Esophagus squamous epithelium (tissue), 5 donors: ENCODE measurements at regions not wholly inside any gene's neighbourhood (a gene's known extent, or its start where the extent isn't known, plus 50 kb on each side); places are given as distances from the start of the nearest gene placed in this dataset.

Experiments
- DNase-seq: peaks from one replicate; lab custom pipeline; 2025; lab: John Stamatoyannopoulos, UW
- H3K27ac ChIP-seq, 4 donors: fragments of 200-600 bp; sonication (generic); one replicate each; pipeline ENCODE4 v1.5.1; 2016 to 2019; ENCODE audit warnings: mild to moderate bottlenecking in 1 of 4
- H3K27me3 ChIP-seq, 4 donors: fragments of 200-600 bp; sonication (generic); 1 replicate in 3 of 4; 2 replicates in 1 of 4; pipeline versions ENCODE4 v1.5.1 to v1.6.0; 2017 to 2021; ENCODE audit warnings: antibody characterized with exemption in 1 of 4
- H3K36me3 ChIP-seq, 3 donors: fragments of 200-600 bp; sonication (generic); one replicate each; pipeline ENCODE4 v1.5.1; 2016 to 2019
- H3K4me1 ChIP-seq, 3 donors: fragments of 200-600 bp; sonication (generic); one replicate each; pipeline ENCODE4 v1.5.1; 2017 to 2019
- H3K4me3 ChIP-seq, 4 donors: fragments of 200-600 bp; sonication (generic); 1 replicate in 3 of 4; 2 replicates in 1 of 4; pipeline ENCODE4 v1.5.1; 2016 to 2019; ENCODE audit warnings: mild to moderate bottlenecking in 2 of 4, moderate library complexity in 1 of 4
- H3K9me3 ChIP-seq, 3 donors: fragments of 200-600 bp; sonication (generic); one replicate each; pipeline ENCODE4 v1.5.1; 2016 to 2019
- POLR2A ChIP-seq, 4 donors: fragments of 450-650 bp; IDR thresholded peaks; one replicate each; pipeline ENCODE4 v1.6.1; 2017; ENCODE audit warnings: antibody characterized with exemption in 4 of 4, mild to moderate bottlenecking in 4 of 4, moderate library complexity in 3 of 4
- WGBS, 2 donors: methylation state at CpG; one replicate each; pipeline ENCODE4 v1.1.5; 2018; 5-methylcytosine and 5-hydroxymethylcytosine counted together
- intact Hi-C: fragments of 100-400 bp; cut with DNase I; formaldehyde crosslinking; loops from one replicate; pipeline ENCODE4 v1.15.0; 2022
- TF ChIP-seq, protein P1 (sequence below), 6 experiments: fragments of 450-650 bp in 4 of 6; fragments of 200-600 bp in 2 of 6; sonication (generic) in 2 of 6; IDR thresholded peaks; one replicate each; pipeline ENCODE4 v1.5.1; 2016 to 2019; ENCODE audit warnings: antibody characterized with exemption in 6 of 6, mild to moderate bottlenecking in 4 of 6, moderate library complexity in 4 of 6
- donor health status: DM: yes; HTN: yes; CAD: no.

DNA sequence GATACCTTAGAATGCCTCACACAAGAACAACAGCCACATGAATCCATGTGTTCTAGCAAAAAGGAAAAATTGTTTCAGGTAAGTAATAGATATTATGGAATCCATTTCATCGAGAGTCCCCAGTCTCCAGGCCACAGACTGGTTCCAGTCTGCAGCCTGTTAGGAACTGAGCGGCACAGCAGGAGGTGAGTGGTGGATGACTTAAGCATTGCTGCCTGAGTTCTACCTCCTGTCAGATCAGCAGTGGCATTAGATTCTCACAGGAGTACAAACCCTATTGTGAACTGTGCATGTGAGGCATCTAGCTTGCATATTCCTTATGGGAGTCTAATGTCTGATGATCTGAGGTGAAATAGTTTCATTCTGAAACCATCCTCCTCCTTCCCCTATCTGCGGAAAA, 207.0 kb downstream of the CSNK1G3 start:
- Histone ChIP-seq H3K27ac (no peak overlapping the region), H3K4me3 (no peak overlapping the region), H3K4me1 (no peaks in the 10 kb centered on the region), H3K27me3 (no peaks in the 10 kb centered on the region), H3K36me3 (no peaks in the 10 kb centered on the region), H3K9me3 (no peaks in the 10 kb centered on the region)
- no peak for DNase-seq
- WGBS, 2 donors = 88 to 90% methylated on average over 3 of the region's 3 CpGs
- TF ChIP-seq, protein P1, sequence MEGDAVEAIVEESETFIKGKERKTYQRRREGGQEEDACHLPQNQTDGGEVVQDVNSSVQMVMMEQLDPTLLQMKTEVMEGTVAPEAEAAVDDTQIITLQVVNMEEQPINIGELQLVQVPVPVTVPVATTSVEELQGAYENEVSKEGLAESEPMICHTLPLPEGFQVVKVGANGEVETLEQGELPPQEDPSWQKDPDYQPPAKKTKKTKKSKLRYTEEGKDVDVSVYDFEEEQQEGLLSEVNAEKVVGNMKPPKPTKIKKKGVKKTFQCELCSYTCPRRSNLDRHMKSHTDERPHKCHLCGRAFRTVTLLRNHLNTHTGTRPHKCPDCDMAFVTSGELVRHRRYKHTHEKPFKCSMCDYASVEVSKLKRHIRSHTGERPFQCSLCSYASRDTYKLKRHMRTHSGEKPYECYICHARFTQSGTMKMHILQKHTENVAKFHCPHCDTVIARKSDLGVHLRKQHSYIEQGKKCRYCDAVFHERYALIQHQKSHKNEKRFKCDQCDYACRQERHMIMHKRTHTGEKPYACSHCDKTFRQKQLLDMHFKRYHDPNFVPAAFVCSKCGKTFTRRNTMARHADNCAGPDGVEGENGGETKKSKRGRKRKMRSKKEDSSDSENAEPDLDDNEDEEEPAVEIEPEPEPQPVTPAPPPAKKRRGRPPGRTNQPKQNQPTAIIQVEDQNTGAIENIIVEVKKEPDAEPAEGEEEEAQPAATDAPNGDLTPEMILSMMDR (IDR thresholded peaks at IDR 0.05) = no peak
- no peak for TF ChIP-seq POLR2A (IDR thresholded peaks at IDR 0.05)
- intact Hi-C loops = no loop called here

- Histone ChIP-seq H3K9me3 (no peaks in the 10 kb centered on the region), H3K4me1 (no peaks in the 10 kb centered on the region), H3K27me3 (no peaks in the 10 kb centered on the region), H3K36me3 (no peaks in the 10 kb centered on the region), H3K4me3 (no peak overlapping the region), H3K27ac (no peak overlapping the region)
- 32 to 45% methylated on average over 1 of the region's 1 CpG for WGBS, 2 donors
- intact Hi-C loops = no loop called here
- TF ChIP-seq, protein P1 (IDR thresholded peaks at IDR 0.05) = no peak
- TF ChIP-seq POLR2A (IDR thresholded peaks at IDR 0.05) = no peak
- no peak for DNase-seq
Measured at GRCh38 chr5:123718238-123718637, 206.3 kb downstream of the CSNK1G3 start.

- H3K36me3 ChIP-seq = no peaks in the 10 kb centered on the region
- TF ChIP-seq, protein P1 (IDR thresholded peaks at IDR 0.05) = no peak
- no peak for TF ChIP-seq POLR2A (IDR thresholded peaks at IDR 0.05)
- H3K4me1 ChIP-seq = no peaks in the 10 kb centered on the region
- intact Hi-C loops = no loop called here
- H3K9me3 ChIP-seq = no peaks in the 10 kb centered on the region
- no peak for DNase-seq
- H3K27me3 ChIP-seq = no peaks in the 10 kb centered on the region
- H3K27ac ChIP-seq = no peak overlapping the region
- no peak overlapping the region for H3K4me3 ChIP-seq
Measured at GRCh38 chr5:123717139-123717538, 205.2 kb downstream of the CSNK1G3 start.

DNA sequence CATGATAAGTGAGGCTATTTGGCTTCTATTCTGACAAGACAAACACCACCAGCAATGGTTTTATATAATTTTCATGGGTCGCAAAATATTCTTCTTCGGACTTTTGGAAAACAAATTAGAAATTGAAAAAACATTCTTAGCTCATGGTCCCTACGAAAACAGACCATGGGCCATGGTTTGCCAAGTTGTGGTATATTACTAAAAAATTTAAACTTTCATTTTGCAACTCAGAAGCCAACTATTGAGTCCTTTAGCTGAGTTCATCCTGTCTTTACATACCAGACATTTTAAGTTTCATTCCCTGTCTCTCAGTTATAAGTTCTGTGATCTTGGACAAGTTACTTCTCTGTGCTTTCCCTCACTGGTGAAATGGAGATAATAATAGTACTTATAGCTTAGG, 198.1 kb downstream of the CSNK1G3 start:
- H3K9me3 ChIP-seq = no peaks in the 10 kb centered on the region
- H3K4me3 ChIP-seq = no peak overlapping the region
- peaks cover 0 to 8% (median 8%) of the 10 kb centered on the region in 3 donors for H3K4me1 ChIP-seq
- no peak for TF ChIP-seq POLR2A (IDR thresholded peaks at IDR 0.05)
- TF ChIP-seq, protein P1 (IDR thresholded peaks at IDR 0.05) = no peak
- intact Hi-C loops = no loop called here
- 68 to 71% methylated on average over 3 of the region's 3 CpGs for WGBS, 2 donors
- H3K36me3 ChIP-seq = no peaks in the 10 kb centered on the region
- no peak for DNase-seq
- H3K27me3 ChIP-seq = no peaks in the 10 kb centered on the region
- peak overlapping the region in 1 of 4 donors; percentile 25 for H3K27ac ChIP-seq

- DNase-seq = no peak
- Histone ChIP-seq H3K4me1 (peaks cover 0 to 8% (median 8%) of the 10 kb centered on the region in 3 donors), H3K27me3 (no peaks in the 10 kb centered on the region), H3K4me3 (no peak overlapping the region), H3K27ac (peak overlapping the region in 3 of 4 donors; percentile 0 to 49 (median 25)), H3K36me3 (no peaks in the 10 kb centered on the region), H3K9me3 (no peaks in the 10 kb centered on the region)
- TF ChIP-seq POLR2A (IDR thresholded peaks at IDR 0.05) = no peak
- TF ChIP-seq, protein P1 (IDR thresholded peaks at IDR 0.05) = no peak
- WGBS, 2 donors = 33 to 67% methylated on average over 1 of the region's 1 CpG
- intact Hi-C loops = no loop called here
Measured at GRCh38 chr5:123709422-123709821, 197.4 kb downstream of the CSNK1G3 start.
